Liver (tissue), 8 donors: ENCODE measurements at regions not wholly inside any gene's neighbourhood (a gene's known extent, or its start where the extent isn't known, plus 50 kb on each side); places are given as distances from the start of the nearest gene placed in this dataset.
"Not testable (repeated sequence)": the region's sequence is repeated elsewhere in the genome, so short reads cannot be mapped to it uniquely, and the experiment has no call there.

Experiments
- DNase-seq: peaks from one replicate; pipeline ENCODE4 v3.0.0-alpha.2; 2017; ENCODE audit warnings: low spot score
- H3K27ac ChIP-seq, 2 donors: one replicate each; pipeline ENCODE4 v1.7.0; 2013; ENCODE audit warnings: inconsistent platforms in 2 of 2, low read length in 2 of 2, control low read depth in 1 of 2, low read depth in 1 of 2, mild to moderate bottlenecking in 1 of 2
- H3K27me3 ChIP-seq, 4 donors: one replicate each; pipeline versions ENCODE4 v1.6.1 to v1.7.0; 2013; ENCODE audit warnings: low read length in 3 of 4, inconsistent platforms in 1 of 4, mild to moderate bottlenecking in 1 of 4, moderate library complexity in 1 of 4; ENCODE audit not compliant: control insufficient read depth in 4 of 4, insufficient read depth in 4 of 4
- H3K36me3 ChIP-seq, 4 donors: one replicate each; pipeline versions ENCODE4 v1.6.1 to v1.7.0; 2013; ENCODE audit warnings: low read length in 3 of 4, mild to moderate bottlenecking in 3 of 4, low read depth in 1 of 4, moderate library complexity in 1 of 4; ENCODE audit not compliant: control insufficient read depth in 4 of 4, insufficient read depth in 3 of 4
- H3K4me1 ChIP-seq, 4 donors: one replicate each; pipeline versions ENCODE4 v1.6.1 to v1.7.0; 2013; ENCODE audit warnings: low read length in 3 of 4, mild to moderate bottlenecking in 3 of 4, moderate library complexity in 1 of 4; ENCODE audit not compliant: control insufficient read depth in 4 of 4, insufficient read depth in 4 of 4
- H3K4me3 ChIP-seq, 3 donors: one replicate each; pipeline versions ENCODE4 v1.6.1 to v1.7.0; 2013; ENCODE audit warnings: low read length in 3 of 3, control low read depth in 1 of 3, low read depth in 1 of 3, mild to moderate bottlenecking in 1 of 3
- H3K9ac ChIP-seq, 2 donors: one replicate each; pipeline ENCODE4 v1.7.0; 2013; ENCODE audit warnings: low read length in 2 of 2, mild to moderate bottlenecking in 2 of 2, moderate library complexity in 2 of 2, control low read depth in 1 of 2, low read depth in 1 of 2
- H3K9me3 ChIP-seq, 4 donors: one replicate each; pipeline versions ENCODE4 v1.6.1 to v1.7.0; 2013; ENCODE audit warnings: low read length in 3 of 4; ENCODE audit not compliant: control insufficient read depth in 4 of 4
- FOXA2 ChIP-seq: IDR thresholded peaks from 2 replicates; pipeline ENCODE4 v1.6.1; 2016; ENCODE audit warnings: antibody characterized with exemption
- GABPA ChIP-seq, 2 donors: IDR thresholded peaks in 1 of 2; conservative IDR thresholded peaks in 1 of 2; 2 replicates each; pipeline ENCODE4 v1.6.1; 2016; ENCODE audit warnings: antibody characterized with exemption in 2 of 2, mild to moderate bottlenecking in 1 of 2, moderate library complexity in 1 of 2
- HNF4A ChIP-seq, 2 donors: conservative IDR thresholded peaks; 2 replicates each; pipeline ENCODE4 v1.6.1; 2016; ENCODE audit warnings: antibody characterized with exemption in 2 of 2, mild to moderate bottlenecking in 2 of 2
- HNF4G ChIP-seq: IDR thresholded peaks from 2 replicates; pipeline ENCODE4 v1.6.1; 2016; ENCODE audit warnings: antibody characterized with exemption
- JUND ChIP-seq, 2 donors: IDR thresholded peaks; 2 replicates each; pipeline ENCODE4 v1.6.1; 2016; ENCODE audit warnings: antibody characterized with exemption in 2 of 2
- RXRA ChIP-seq, 2 donors: IDR thresholded peaks; 2 replicates each; pipeline ENCODE4 v1.6.1; 2017 to 2018; ENCODE audit warnings: antibody characterized with exemption in 2 of 2, mild to moderate bottlenecking in 1 of 2
- SP1 ChIP-seq: IDR thresholded peaks from 2 replicates; pipeline ENCODE4 v1.6.1; 2018; ENCODE audit warnings: antibody characterized with exemption, mild to moderate bottlenecking
- TAF1 ChIP-seq: conservative IDR thresholded peaks from 2 replicates; pipeline ENCODE4 v1.6.1; 2016; ENCODE audit warnings: antibody characterized with exemption, mild to moderate bottlenecking
- YY1 ChIP-seq: IDR thresholded peaks from 2 replicates; pipeline ENCODE4 v1.6.1; 2016; ENCODE audit warnings: antibody characterized with exemption, mild to moderate bottlenecking
- WGBS: extraction: QIAGEN DNeasy Blood & Tissue Kit; methylation state at CpG from one replicate; pipeline ENCODE4 v1.1.7; 2013; 5-methylcytosine and 5-hydroxymethylcytosine counted together
- TF ChIP-seq, protein P1 (sequence below): IDR thresholded peaks from 2 replicates; pipeline ENCODE4 v1.6.1; 2016; ENCODE audit warnings: antibody characterized with exemption, mild to moderate bottlenecking
- TF ChIP-seq, protein P2 (sequence below): IDR thresholded peaks from 2 replicates; pipeline ENCODE4 v1.6.1; 2016; ENCODE audit warnings: antibody characterized with exemption
- TF ChIP-seq, protein P3 (sequence below): IDR thresholded peaks from 2 replicates; pipeline ENCODE4 v1.6.1; 2016; ENCODE audit warnings: antibody characterized with exemption
- TF ChIP-seq, protein P4 (sequence below): fragments of 150-350 bp; IDR thresholded peaks from 2 replicates; pipeline ENCODE4 v1.5.1; 2017; ENCODE audit warnings: improper control_type of control experiment, low read depth, low read length; ENCODE audit not compliant: missing input control
- donor health status: healthy.
- donor health status: healthy.
- donor health status: healthy.
- donor health status: healthy.
- donor health status: healthy.

DNA sequence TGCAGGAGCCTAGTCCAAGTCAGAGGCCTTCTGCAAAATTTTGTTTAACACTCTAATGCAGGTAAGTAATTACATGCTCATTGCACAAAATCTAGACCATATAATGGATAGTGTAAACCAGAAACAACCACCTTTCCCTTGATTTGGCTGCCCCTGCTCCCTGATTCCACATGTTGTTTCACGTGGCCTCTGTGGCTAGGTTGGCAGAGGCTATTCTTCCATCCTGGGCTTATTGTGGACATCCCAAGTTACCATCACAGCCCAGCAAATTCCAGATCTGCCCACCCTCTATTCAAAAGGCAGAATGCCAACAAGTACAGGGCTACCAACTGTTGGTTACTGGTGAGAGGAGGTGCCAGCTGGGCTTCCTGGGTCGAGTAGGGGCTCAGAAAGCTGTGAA lies 794.5 kb upstream of the GRM7 start:
- TF ChIP-seq HNF4G = no peak
- TF ChIP-seq, protein P1, sequence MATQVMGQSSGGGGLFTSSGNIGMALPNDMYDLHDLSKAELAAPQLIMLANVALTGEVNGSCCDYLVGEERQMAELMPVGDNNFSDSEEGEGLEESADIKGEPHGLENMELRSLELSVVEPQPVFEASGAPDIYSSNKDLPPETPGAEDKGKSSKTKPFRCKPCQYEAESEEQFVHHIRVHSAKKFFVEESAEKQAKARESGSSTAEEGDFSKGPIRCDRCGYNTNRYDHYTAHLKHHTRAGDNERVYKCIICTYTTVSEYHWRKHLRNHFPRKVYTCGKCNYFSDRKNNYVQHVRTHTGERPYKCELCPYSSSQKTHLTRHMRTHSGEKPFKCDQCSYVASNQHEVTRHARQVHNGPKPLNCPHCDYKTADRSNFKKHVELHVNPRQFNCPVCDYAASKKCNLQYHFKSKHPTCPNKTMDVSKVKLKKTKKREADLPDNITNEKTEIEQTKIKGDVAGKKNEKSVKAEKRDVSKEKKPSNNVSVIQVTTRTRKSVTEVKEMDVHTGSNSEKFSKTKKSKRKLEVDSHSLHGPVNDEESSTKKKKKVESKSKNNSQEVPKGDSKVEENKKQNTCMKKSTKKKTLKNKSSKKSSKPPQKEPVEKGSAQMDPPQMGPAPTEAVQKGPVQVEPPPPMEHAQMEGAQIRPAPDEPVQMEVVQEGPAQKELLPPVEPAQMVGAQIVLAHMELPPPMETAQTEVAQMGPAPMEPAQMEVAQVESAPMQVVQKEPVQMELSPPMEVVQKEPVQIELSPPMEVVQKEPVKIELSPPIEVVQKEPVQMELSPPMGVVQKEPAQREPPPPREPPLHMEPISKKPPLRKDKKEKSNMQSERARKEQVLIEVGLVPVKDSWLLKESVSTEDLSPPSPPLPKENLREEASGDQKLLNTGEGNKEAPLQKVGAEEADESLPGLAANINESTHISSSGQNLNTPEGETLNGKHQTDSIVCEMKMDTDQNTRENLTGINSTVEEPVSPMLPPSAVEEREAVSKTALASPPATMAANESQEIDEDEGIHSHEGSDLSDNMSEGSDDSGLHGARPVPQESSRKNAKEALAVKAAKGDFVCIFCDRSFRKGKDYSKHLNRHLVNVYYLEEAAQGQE = no peak
- no peak for TF ChIP-seq JUND (IDR thresholded peaks at IDR 0.05)
- TF ChIP-seq, protein P2, sequence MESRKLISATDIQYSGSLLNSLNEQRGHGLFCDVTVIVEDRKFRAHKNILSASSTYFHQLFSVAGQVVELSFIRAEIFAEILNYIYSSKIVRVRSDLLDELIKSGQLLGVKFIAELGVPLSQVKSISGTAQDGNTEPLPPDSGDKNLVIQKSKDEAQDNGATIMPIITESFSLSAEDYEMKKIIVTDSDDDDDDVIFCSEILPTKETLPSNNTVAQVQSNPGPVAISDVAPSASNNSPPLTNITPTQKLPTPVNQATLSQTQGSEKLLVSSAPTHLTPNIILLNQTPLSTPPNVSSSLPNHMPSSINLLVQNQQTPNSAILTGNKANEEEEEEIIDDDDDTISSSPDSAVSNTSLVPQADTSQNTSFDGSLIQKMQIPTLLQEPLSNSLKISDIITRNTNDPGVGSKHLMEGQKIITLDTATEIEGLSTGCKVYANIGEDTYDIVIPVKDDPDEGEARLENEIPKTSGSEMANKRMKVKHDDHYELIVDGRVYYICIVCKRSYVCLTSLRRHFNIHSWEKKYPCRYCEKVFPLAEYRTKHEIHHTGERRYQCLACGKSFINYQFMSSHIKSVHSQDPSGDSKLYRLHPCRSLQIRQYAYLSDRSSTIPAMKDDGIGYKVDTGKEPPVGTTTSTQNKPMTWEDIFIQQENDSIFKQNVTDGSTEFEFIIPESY = no peak
- TF ChIP-seq, protein P3, sequence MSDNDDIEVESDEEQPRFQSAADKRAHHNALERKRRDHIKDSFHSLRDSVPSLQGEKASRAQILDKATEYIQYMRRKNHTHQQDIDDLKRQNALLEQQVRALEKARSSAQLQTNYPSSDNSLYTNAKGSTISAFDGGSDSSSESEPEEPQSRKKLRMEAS = no peak
- no peak for TF ChIP-seq TAF1
- no peak for TF ChIP-seq FOXA2
- no peak for TF ChIP-seq GABPA (IDR thresholded peaks at IDR 0.05 in 1 of 2, conservative IDR thresholded peaks at IDR 0.05 in 1 of 2)
- no peak for TF ChIP-seq HNF4A (conservative IDR thresholded peaks at IDR 0.05)
- TF ChIP-seq SP1 = no peak
- TF ChIP-seq RXRA (IDR thresholded peaks at IDR 0.05) = no peak
- TF ChIP-seq YY1 = no peak
- Histone ChIP-seq H3K27me3 (no peaks in the 10 kb centered on the region), H3K4me3 (no peak overlapping the region), H3K9me3 (no peaks in the 10 kb centered on the region), H3K9ac (no peak overlapping the region), H3K27ac (no peak overlapping the region), H3K4me1 (no peaks in the 10 kb centered on the region), H3K36me3 (no peaks in the 10 kb centered on the region)
- no peak for DNase-seq
- WGBS = 60% methylated on average over 2 of the region's 2 CpGs

DNA sequence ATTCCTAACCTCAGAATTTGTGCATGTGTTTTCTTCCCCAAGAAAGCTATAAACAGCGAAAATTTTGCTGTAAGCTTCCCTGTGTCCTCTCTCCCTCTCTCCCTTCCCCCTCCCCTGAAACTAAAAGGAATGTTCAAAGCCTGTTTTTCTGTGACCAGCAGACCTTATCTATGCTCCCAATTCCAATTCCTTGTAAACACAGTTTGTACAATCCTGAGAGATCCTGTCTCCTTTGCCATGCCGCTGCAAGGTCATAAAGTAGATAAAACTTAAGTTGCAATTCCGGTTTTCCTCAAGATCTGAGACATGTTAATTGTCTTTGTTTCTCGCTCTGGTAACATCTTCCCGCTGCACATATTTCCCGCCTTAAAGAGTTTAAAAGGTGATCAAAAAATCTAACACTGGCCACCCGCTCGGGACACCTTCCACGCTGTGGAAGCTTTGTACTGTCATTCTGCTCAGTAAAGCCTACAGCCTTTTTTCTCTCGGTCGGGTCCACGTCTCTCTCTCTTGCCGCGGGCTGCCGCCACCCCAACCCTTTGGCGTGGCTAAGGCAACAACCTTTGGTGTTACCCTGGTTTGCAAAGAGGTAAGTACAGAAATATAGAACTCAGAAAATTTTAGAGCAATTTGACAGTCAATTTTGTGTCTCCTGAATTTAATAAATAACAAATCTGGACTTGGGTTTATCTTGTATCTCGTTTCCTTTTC lies 793.9 kb upstream of the GRM7 start:
- H3K36me3 ChIP-seq, H3K9me3 ChIP-seq, H3K27ac ChIP-seq, DNase-seq, H3K27me3 ChIP-seq, H3K9ac ChIP-seq, H3K4me3 ChIP-seq, H3K4me1 ChIP-seq: not testable (repeated sequence)
- 43% methylated on average over 17 of the region's 17 CpGs for WGBS

DNA sequence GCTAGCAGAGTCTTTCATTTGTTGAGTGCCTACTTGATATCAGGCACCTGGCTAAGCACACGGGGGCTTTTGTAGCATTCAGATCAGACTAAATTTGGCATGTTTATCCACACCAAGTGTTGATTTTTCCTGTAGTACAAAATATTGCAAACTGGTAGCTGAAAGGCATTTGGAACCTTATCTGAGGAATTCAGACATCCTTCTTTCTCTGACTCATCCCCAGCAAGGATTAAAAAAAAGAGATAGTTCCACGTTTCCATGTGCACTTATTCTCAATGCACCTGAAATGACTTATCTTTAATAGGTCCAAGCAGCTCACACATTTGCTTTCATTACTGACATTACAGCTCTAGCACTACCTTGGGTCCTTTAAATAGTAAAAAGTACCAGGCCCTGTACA lies 786.0 kb upstream of the GRM7 start:
- 54% methylated on average over 2 of the region's 2 CpGs for WGBS

More for the DNA sequence above, 786.0 kb upstream of the GRM7 start:
- H3K9me3 ChIP-seq = no peaks in the 10 kb centered on the region
- H3K27ac ChIP-seq = no peak overlapping the region
- no peak for DNase-seq
- no peaks in the 10 kb centered on the region for H3K4me1 ChIP-seq
- no peaks in the 10 kb centered on the region for H3K36me3 ChIP-seq
- H3K9ac ChIP-seq = no peak overlapping the region
- H3K27me3 ChIP-seq = no peaks in the 10 kb centered on the region
- no peak overlapping the region for H3K4me3 ChIP-seq
- TF ChIP-seq HNF4G (no peak), JUND (IDR thresholded peaks at IDR 0.05) (no peak)
- TF ChIP-seq, protein P4, sequence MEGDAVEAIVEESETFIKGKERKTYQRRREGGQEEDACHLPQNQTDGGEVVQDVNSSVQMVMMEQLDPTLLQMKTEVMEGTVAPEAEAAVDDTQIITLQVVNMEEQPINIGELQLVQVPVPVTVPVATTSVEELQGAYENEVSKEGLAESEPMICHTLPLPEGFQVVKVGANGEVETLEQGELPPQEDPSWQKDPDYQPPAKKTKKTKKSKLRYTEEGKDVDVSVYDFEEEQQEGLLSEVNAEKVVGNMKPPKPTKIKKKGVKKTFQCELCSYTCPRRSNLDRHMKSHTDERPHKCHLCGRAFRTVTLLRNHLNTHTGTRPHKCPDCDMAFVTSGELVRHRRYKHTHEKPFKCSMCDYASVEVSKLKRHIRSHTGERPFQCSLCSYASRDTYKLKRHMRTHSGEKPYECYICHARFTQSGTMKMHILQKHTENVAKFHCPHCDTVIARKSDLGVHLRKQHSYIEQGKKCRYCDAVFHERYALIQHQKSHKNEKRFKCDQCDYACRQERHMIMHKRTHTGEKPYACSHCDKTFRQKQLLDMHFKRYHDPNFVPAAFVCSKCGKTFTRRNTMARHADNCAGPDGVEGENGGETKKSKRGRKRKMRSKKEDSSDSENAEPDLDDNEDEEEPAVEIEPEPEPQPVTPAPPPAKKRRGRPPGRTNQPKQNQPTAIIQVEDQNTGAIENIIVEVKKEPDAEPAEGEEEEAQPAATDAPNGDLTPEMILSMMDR = no peak
